ENCODE measurements at regions not wholly inside any gene's neighbourhood (a gene's known extent, or its start where the extent isn't known, plus 50 kb on each side); places are given as distances from the start of the nearest gene placed in this dataset.

GRCh38 chr18:54675076-54675475 lies 84.0 kb downstream of the DYNAP start:
- H3K27ac ChIP-seq: no peak overlapping the region
- DNase-seq (ENCODE audit: low spot score): no peak
- TF ChIP-seq CTCF (IDR thresholded peaks at IDR 0.05): no peak

GRCh38 chr18:54679318-54680149 lies 88.5 kb downstream of the DYNAP start:
- Histone ChIP-seq H3K9me3 (peaks cover 0 to 9% of the 10 kb centered on the region in 2 donors), H3K36me3 (no peaks in the 10 kb centered on the region), H3K4me1 (no peaks in the 10 kb centered on the region), H3K27ac (no peak overlapping the region), H3K4me3 (no peak overlapping the region), H3K27me3 (no peaks in the 10 kb centered on the region)
- no peak for DNase-seq (ENCODE audit: low spot score)
- TF ChIP-seq CTCF (IDR thresholded peaks at IDR 0.05): peak in 1 of 2 donors; percentile 54

More at GRCh38 chr18:54675076-54675475, 84.0 kb downstream of the DYNAP start:
- H3K4me3 ChIP-seq: no peak overlapping the region
- H3K4me1 ChIP-seq: no peaks in the 10 kb centered on the region
- H3K27me3 ChIP-seq: no peaks in the 10 kb centered on the region
- peaks cover 0 to 9% of the 10 kb centered on the region in 2 donors for H3K9me3 ChIP-seq
- no peaks in the 10 kb centered on the region for H3K36me3 ChIP-seq

- H3K27me3 ChIP-seq: no peaks in the 10 kb centered on the region
- H3K4me3 ChIP-seq: no peak overlapping the region
- DNase-seq (ENCODE audit: low spot score): no peak
- no peak for TF ChIP-seq CTCF (IDR thresholded peaks at IDR 0.05)
- no peaks in the 10 kb centered on the region for H3K9me3 ChIP-seq
- no peaks in the 10 kb centered on the region for H3K4me1 ChIP-seq
- H3K27ac ChIP-seq: no peak overlapping the region
- H3K36me3 ChIP-seq: no peaks in the 10 kb centered on the region
Measured at GRCh38 chr18:54684784-54685183, 93.7 kb downstream of the DYNAP start.

GRCh38 chr18:54689319-54689718 lies 98.3 kb downstream of the DYNAP start:
- H3K9me3 ChIP-seq: no peaks in the 10 kb centered on the region
- no peaks in the 10 kb centered on the region for H3K27me3 ChIP-seq
- TF ChIP-seq CTCF (IDR thresholded peaks at IDR 0.05): no peak
- no peak for DNase-seq (ENCODE audit: low spot score)
- H3K36me3 ChIP-seq: no peaks in the 10 kb centered on the region
- H3K4me1 ChIP-seq: no peaks in the 10 kb centered on the region
- no peak overlapping the region for H3K27ac ChIP-seq
- H3K4me3 ChIP-seq: no peak overlapping the region

GRCh38 chr18:54690198-54690597 lies 99.2 kb downstream of the DYNAP start:
- H3K4me1 ChIP-seq: no peaks in the 10 kb centered on the region
- no peak overlapping the region for H3K4me3 ChIP-seq
- DNase-seq (ENCODE audit: low spot score): no peak
- peaks cover 0 to 8% of the 10 kb centered on the region in 2 donors for H3K9me3 ChIP-seq
- H3K27ac ChIP-seq: no peak overlapping the region
- no peaks in the 10 kb centered on the region for H3K27me3 ChIP-seq
- no peaks in the 10 kb centered on the region for H3K36me3 ChIP-seq
- TF ChIP-seq CTCF (IDR thresholded peaks at IDR 0.05): no peak

- Histone ChIP-seq H3K9me3 (peaks cover 0 to 8% of the 10 kb centered on the region in 2 donors), H3K27ac (no peak overlapping the region), H3K27me3 (no peaks in the 10 kb centered on the region), H3K4me3 (no peak overlapping the region), H3K4me1 (no peaks in the 10 kb centered on the region), H3K36me3 (no peaks in the 10 kb centered on the region)
- no peak for TF ChIP-seq CTCF (IDR thresholded peaks at IDR 0.05)
- no peak for DNase-seq (ENCODE audit: low spot score)
Measured at GRCh38 chr18:54692463-54692862, 101.4 kb downstream of the DYNAP start.

Data from right atrium auricular region (tissue), 2 donors.